Skeletal muscle tissue (tissue), 3 donors: ENCODE measurements at regions not wholly inside any gene's neighbourhood (a gene's known extent, or its start where the extent isn't known, plus 50 kb on each side); places are given as distances from the start of the nearest gene placed in this dataset.
"Not testable (repeated sequence)": the region's sequence is repeated elsewhere in the genome, so short reads cannot be mapped to it uniquely, and the experiment has no call there.

ENCODE experiments used
- H3K27ac ChIP-seq: one replicate; pipeline ENCODE4 v1.7.0; 2013; ENCODE audit warnings: mild to moderate bottlenecking, low read depth, low read length, inconsistent platforms
- H3K27me3 ChIP-seq, 3 donors: one replicate each; pipeline ENCODE4 v1.7.0; 2013; ENCODE audit warnings: low read length in 3 of 3; ENCODE audit not compliant: control insufficient read depth in 3 of 3, insufficient read depth in 3 of 3
- H3K36me3 ChIP-seq, 3 donors: one replicate each; pipeline ENCODE4 v1.7.0; 2013; ENCODE audit warnings: low read length in 3 of 3; ENCODE audit not compliant: control insufficient read depth in 3 of 3, insufficient read depth in 3 of 3
- H3K4me1 ChIP-seq, 3 donors: one replicate each; pipeline ENCODE4 v1.7.0; 2013; ENCODE audit warnings: low read length in 3 of 3, mild to moderate bottlenecking in 3 of 3; ENCODE audit not compliant: control insufficient read depth in 3 of 3, insufficient read depth in 3 of 3
- H3K4me3 ChIP-seq, 3 donors: one replicate each; pipeline ENCODE4 v1.7.0; 2013; ENCODE audit warnings: low read length in 3 of 3
- H3K9ac ChIP-seq, 3 donors: one replicate each; pipeline ENCODE4 v1.7.0; 2013; ENCODE audit warnings: low read length in 3 of 3, mild to moderate bottlenecking in 3 of 3, moderate library complexity in 2 of 3, low read depth in 1 of 3
- H3K9me3 ChIP-seq, 3 donors: one replicate each; pipeline ENCODE4 v1.7.0; 2013; ENCODE audit warnings: low read length in 3 of 3; ENCODE audit not compliant: control insufficient read depth in 3 of 3
- donor health status: Osteomylitis.

- not testable (repeated sequence) for H3K9ac ChIP-seq, H3K27ac ChIP-seq, H3K4me3 ChIP-seq, H3K27me3 ChIP-seq, H3K9me3 ChIP-seq, H3K36me3 ChIP-seq
- peaks cover 18 to 24% (median 21%) of the 10 kb centered on the region in 3 donors for H3K4me1 ChIP-seq
Observed at GRCh38 chr11:134953417-134953970, 541.5 kb upstream of the B3GAT1 start.

GRCh38 chr11:134951305-134951700, 539.3 kb upstream of the B3GAT1 start:
- H3K27me3 ChIP-seq: peaks cover 0 to 7% (median 5%) of the 10 kb centered on the region in 3 donors
- H3K4me3 ChIP-seq: no peak overlapping the region
- H3K9ac ChIP-seq: no peak overlapping the region
- H3K9me3 ChIP-seq: no peaks in the 10 kb centered on the region
- H3K4me1 ChIP-seq: peaks cover 20 to 25% (median 23%) of the 10 kb centered on the region in 3 donors
- no peaks in the 10 kb centered on the region for H3K36me3 ChIP-seq
- H3K27ac ChIP-seq: no peak overlapping the region

DNA sequence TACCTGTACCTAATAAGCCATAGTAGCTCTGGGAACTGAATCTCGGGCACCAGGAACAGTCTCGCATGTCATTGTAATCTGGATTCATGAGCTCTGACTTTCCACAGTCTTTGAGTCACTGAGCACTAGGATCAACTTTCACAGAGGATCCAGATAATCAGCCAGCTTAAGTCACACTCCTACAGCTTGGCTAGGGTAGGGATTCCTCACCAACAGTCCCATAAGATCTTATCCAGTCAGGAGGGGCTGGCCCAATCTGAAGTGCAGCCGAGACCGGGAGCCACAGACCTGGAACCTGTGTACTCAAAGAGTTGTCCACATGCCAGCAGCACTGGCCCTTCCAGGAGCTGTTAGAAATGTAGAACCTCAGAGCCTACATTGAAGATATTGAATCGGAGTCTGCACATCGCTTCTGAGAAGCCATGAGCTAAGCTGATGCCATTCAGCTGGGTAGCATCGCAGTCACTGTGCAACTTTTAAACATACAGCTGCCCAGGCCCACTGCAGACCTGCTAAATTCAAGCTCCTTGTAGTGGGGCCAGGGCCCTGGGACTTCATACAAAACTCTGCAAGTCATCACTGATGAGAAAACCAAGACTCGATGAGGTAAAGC, 538.8 kb upstream of the B3GAT1 start:
- Histone ChIP-seq H3K4me1 (peaks cover 20 to 25% (median 23%) of the 10 kb centered on the region in 3 donors), H3K9ac (no peak overlapping the region), H3K36me3 (no peaks in the 10 kb centered on the region), H3K4me3 (no peak overlapping the region), H3K9me3 (no peaks in the 10 kb centered on the region), H3K27me3 (peaks cover 0 to 6% (median 5%) of the 10 kb centered on the region in 3 donors), H3K27ac (no peak overlapping the region)

GRCh38 chr11:134949121-134950090, 537.4 kb upstream of the B3GAT1 start:
- H3K27me3 ChIP-seq: peaks cover 0 to 3% (median 0%) of the 10 kb centered on the region in 3 donors
- H3K36me3 ChIP-seq: no peaks in the 10 kb centered on the region
- peaks cover 20 to 25% (median 23%) of the 10 kb centered on the region in 3 donors for H3K4me1 ChIP-seq
- H3K27ac ChIP-seq: no peak overlapping the region
- no peak overlapping the region for H3K4me3 ChIP-seq
- H3K9ac ChIP-seq: no peak overlapping the region
- no peaks in the 10 kb centered on the region for H3K9me3 ChIP-seq

GRCh38 chr11:134947556-134947955, 535.5 kb upstream of the B3GAT1 start:
- Histone ChIP-seq H3K4me3 (no peak overlapping the region), H3K27ac (no peak overlapping the region), H3K9ac (no peak overlapping the region), H3K36me3 (no peaks in the 10 kb centered on the region), H3K9me3 (no peaks in the 10 kb centered on the region), H3K4me1 (peaks cover 20 to 25% (median 23%) of the 10 kb centered on the region in 3 donors), H3K27me3 (no peaks in the 10 kb centered on the region)

- H3K4me3 ChIP-seq: no peak overlapping the region
- no peaks in the 10 kb centered on the region for H3K27me3 ChIP-seq
- no peak overlapping the region for H3K27ac ChIP-seq
- peaks cover 19 to 23% (median 20%) of the 10 kb centered on the region in 3 donors for H3K4me1 ChIP-seq
- H3K9me3 ChIP-seq: no peaks in the 10 kb centered on the region
- H3K36me3 ChIP-seq: no peaks in the 10 kb centered on the region
- H3K9ac ChIP-seq: no peak overlapping the region
Observed at GRCh38 chr11:134945993-134946392, 534.0 kb upstream of the B3GAT1 start.

GRCh38 chr11:134944986-134945385, 532.9 kb upstream of the B3GAT1 start:
- no peak overlapping the region for H3K27ac ChIP-seq
- no peak overlapping the region for H3K9ac ChIP-seq
- no peaks in the 10 kb centered on the region for H3K36me3 ChIP-seq
- no peak overlapping the region for H3K4me3 ChIP-seq
- no peaks in the 10 kb centered on the region for H3K27me3 ChIP-seq
- H3K9me3 ChIP-seq: no peaks in the 10 kb centered on the region
- H3K4me1 ChIP-seq: peaks cover 16 to 17% (median 16%) of the 10 kb centered on the region in 3 donors

DNA sequence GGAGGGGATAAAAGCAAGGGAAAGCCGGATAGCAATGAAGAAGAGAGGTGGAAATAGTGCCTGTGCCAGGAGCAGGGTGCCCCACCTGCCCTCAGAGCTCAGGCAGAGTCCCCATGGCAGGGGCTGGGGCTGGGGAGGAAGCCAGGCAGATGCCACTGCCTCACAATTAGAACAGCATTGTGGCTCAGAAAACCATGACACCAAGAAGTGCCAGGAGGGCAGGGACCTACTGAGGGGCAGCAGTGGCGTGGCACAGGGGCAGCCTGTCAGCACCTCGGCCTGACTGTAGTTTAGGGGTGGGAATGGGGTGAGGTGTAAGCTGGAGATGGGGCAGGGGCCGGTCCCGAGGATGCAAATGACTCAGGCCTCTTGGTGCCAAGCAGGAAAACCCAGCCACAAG, 532.1 kb upstream of the B3GAT1 start:
- no peaks in the 10 kb centered on the region for H3K36me3 ChIP-seq
- no peak overlapping the region for H3K4me3 ChIP-seq
- H3K27ac ChIP-seq: no peak overlapping the region

DNA sequence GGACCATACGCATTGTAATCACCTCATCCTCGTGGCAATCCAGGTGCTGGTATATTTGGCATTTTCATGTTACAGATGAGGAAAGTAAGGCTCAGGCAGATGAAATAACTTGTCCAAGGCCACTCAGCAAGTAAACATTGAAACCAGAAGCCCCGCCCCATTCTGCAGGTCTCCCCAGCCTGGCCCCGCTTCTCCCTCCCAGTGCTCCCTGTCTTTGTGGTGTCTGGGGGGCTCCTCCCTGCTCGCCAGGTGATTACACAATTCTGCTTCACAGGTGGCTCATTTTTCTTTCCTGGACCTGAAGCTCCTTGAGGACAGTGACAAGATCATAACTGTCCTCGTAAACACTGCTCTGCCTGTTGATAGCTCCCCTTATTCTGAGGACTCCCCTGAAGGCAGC, 531.5 kb upstream of the B3GAT1 start:
- Histone ChIP-seq H3K27me3 (no peaks in the 10 kb centered on the region), H3K4me1 (peaks cover 2 to 3% (median 3%) of the 10 kb centered on the region in 3 donors), H3K27ac (no peak overlapping the region), H3K4me3 (no peak overlapping the region), H3K36me3 (no peaks in the 10 kb centered on the region), H3K9ac (no peak overlapping the region), H3K9me3 (no peaks in the 10 kb centered on the region)

More for the DNA sequence above, 532.1 kb upstream of the B3GAT1 start:
- H3K9ac ChIP-seq: no peak overlapping the region
- no peaks in the 10 kb centered on the region for H3K27me3 ChIP-seq
- H3K9me3 ChIP-seq: no peaks in the 10 kb centered on the region
- H3K4me1 ChIP-seq: peaks cover 8% of the 10 kb centered on the region in 3 donors

- Histone ChIP-seq H3K4me3 (no peak overlapping the region), H3K9ac (no peak overlapping the region), H3K27me3 (no peaks in the 10 kb centered on the region), H3K9me3 (no peaks in the 10 kb centered on the region), H3K4me1 (no peaks in the 10 kb centered on the region), H3K36me3 (no peaks in the 10 kb centered on the region), H3K27ac (no peak overlapping the region)
Observed at GRCh38 chr11:134942681-134943080, 530.6 kb upstream of the B3GAT1 start.
